K562 (cell line): ENCODE measurements at regions not wholly inside any gene's neighbourhood (a gene's known extent, or its start where the extent isn't known, plus 50 kb on each side); places are given as distances from the start of the nearest gene placed in this dataset.
A peak's percentile ranks its signal among the peaks of the same experiment; 100 is the strongest.

Experiments
- ATAC-seq: fragments of 200-7000 bp; cut with Tn5 transposase; 3 replicates; pipeline ENCODE4 v1.9.1; 2020; ENCODE audit warnings: moderate library complexity
- BruUV-seq: library from RNA; stranded (reverse); fragments of 400-500 nt; replicated peaks from 2 replicates; lab custom pipeline; 2021; lab: Mats Ljungman, UMichigan
- CTCF ChIA-PET: fragments of 300-600 bp; formaldehyde crosslinking; extraction: SDS; loops from one replicate; lab custom pipeline; 2021; ENCODE audit warnings: low intra/inter-chr PET ratio; lab: Yijun Ruan, JAX
- POLR2A ChIA-PET: fragments of 300-600, 350-650 bp; sonication (Branson Sonifier 250); formaldehyde crosslinking; extraction: SDS; loops from one replicate; lab custom pipeline; 2021; ENCODE audit warnings: antibody characterized with exemption, inconsistent platforms; lab: Yijun Ruan, JAX
- DNase-seq, 4 experiments: peaks; one replicate each; pipeline versions ENCODE4 v3.0.0 to v3.0.0-alpha.2; 2011 to 2018; ENCODE audit warnings: low spot score in 3 of 4, mixed read lengths in 3 of 4; ENCODE audit errors: extremely low read depth in 1 of 4
- FAIRE-seq: peaks from 2 replicates; lab custom pipeline; 2011; peaks lifted over from hg19 to GRCh38; lab: Jason Lieb, UNC
- H2AFZ ChIP-seq: 2 replicates; pipeline ENCODE4 v1.6.0; 2011; ENCODE audit warnings: low read depth, low read length, control low read depth, inconsistent platforms
- H3K27ac ChIP-seq: fragments of 200-600 bp; 3 replicates; pipeline ENCODE4 v1.8.0; 2011; ENCODE audit warnings: low read depth, mild to moderate bottlenecking, control low read depth, inconsistent platforms, low read length, moderate library complexity, mixed read lengths; ENCODE audit errors: extremely low read depth
- H3K27me3 ChIP-seq, 2 experiments: fragments of 300-600 bp in 1 of 2; 2 replicates in 1 of 2; 3 replicates in 1 of 2; pipeline versions ENCODE4 v1.6.0 to v1.8.0; 2011; ENCODE audit warnings: inconsistent platforms in 2 of 2, low read length in 2 of 2, mild to moderate bottlenecking in 1 of 2, mixed read lengths in 1 of 2, moderate library complexity in 1 of 2; ENCODE audit not compliant: control insufficient read depth in 2 of 2, insufficient read depth in 2 of 2
- H3K36me3 ChIP-seq: fragments of 300-600 bp; 3 replicates; pipeline ENCODE4 v1.8.0; 2011; ENCODE audit warnings: mild to moderate bottlenecking, low read length, inconsistent platforms; ENCODE audit not compliant: control insufficient read depth, insufficient read depth
- H3K4me1 ChIP-seq, 2 experiments: fragments of 200-600 bp in 1 of 2; replicated peaks in 1 of 2; 2 replicates in 1 of 2; 3 replicates in 1 of 2; pipeline versions ENCODE4 v1.5.1 to v1.8.0; 2011; ENCODE audit warnings: inconsistent platforms in 2 of 2, low read length in 2 of 2, mild to moderate bottlenecking in 1 of 2, mixed read lengths in 1 of 2, moderate library complexity in 1 of 2; ENCODE audit not compliant: control insufficient read depth in 2 of 2, insufficient read depth in 2 of 2
- H3K4me2 ChIP-seq: 2 replicates; pipeline ENCODE4 v1.6.1; 2011; ENCODE audit warnings: low read length, control low read depth, inconsistent platforms, mixed read lengths; ENCODE audit not compliant: insufficient read depth
- H3K4me3 ChIP-seq: fragments of 200-600 bp; sonication (generic), shearing (Covaris generic); 2 replicates; pipeline ENCODE4 v1.5.1; 2016; ENCODE audit warnings: control low read depth, inconsistent platforms
- H3K79me2 ChIP-seq: fragments of 200-600 bp; 3 replicates; pipeline ENCODE4 v1.8.0; 2011; ENCODE audit warnings: low read length, inconsistent platforms; ENCODE audit not compliant: control insufficient read depth, insufficient read depth
- H3K9ac ChIP-seq, 2 experiments: 2 replicates each; pipeline versions ENCODE4 v1.6.0 to v1.6.1; 2011; ENCODE audit warnings: low read depth in 2 of 2, low read length in 2 of 2, control low read depth in 1 of 2, inconsistent platforms in 1 of 2, mild to moderate bottlenecking in 1 of 2, mixed read lengths in 1 of 2; ENCODE audit not compliant: insufficient read depth in 1 of 2
- H3K9me1 ChIP-seq: one replicate; pipeline ENCODE4 v1.6.0; 2011; ENCODE audit warnings: inconsistent platforms, mild to moderate bottlenecking, low read length, moderate library complexity; ENCODE audit not compliant: control insufficient read depth, insufficient read depth
- H3K9me3 ChIP-seq: replicated peaks from 2 replicates; pipeline ENCODE4 v1.5.1; 2011; ENCODE audit warnings: low read depth, low read length, inconsistent platforms; ENCODE audit not compliant: control insufficient read depth, insufficient read depth
- H4K20me1 ChIP-seq: replicated peaks from 2 replicates; pipeline ENCODE4 v1.6.1; 2011; ENCODE audit warnings: low read length, inconsistent platforms, mixed read lengths; ENCODE audit not compliant: control insufficient read depth, insufficient read depth
- ARID1B ChIP-seq: fragments of 450-650 bp; IDR thresholded peaks from 2 replicates; pipeline ENCODE4 v1.6.1; 2016; ENCODE audit warnings: antibody characterized with exemption, mild to moderate bottlenecking, inconsistent platforms
- CBX1 ChIP-seq: sonication (generic); IDR thresholded peaks from 2 replicates; pipeline ENCODE4 v1.6.1; 2016; ENCODE audit warnings: antibody characterized with exemption, low read depth, mild to moderate bottlenecking
- CREBBP ChIP-seq: IDR thresholded peaks from one replicate; pipeline ENCODE4 v1.6.1; 2012; ENCODE audit warnings: low read depth, mild to moderate bottlenecking, control low read depth, inconsistent platforms, low read length
- NCOA1 ChIP-seq: fragments of 450-650 bp; IDR thresholded peaks from 2 replicates; pipeline ENCODE4 v1.6.1; 2016; ENCODE audit warnings: low read depth
- NCOR1 ChIP-seq: fragments of 450-650 bp; IDR thresholded peaks from 2 replicates; pipeline ENCODE4 v1.6.1; 2016; ENCODE audit warnings: mild to moderate bottlenecking, moderate library complexity
- NFE2L1 ChIP-seq: fragments of 450-650 bp; IDR thresholded peaks from 2 replicates; pipeline ENCODE4 v1.6.1; 2016; ENCODE audit warnings: missing genetic modification characterization, low read depth, mild to moderate bottlenecking, missing compliant biosample characterization, moderate library complexity, borderline replicate concordance
- PBX2 ChIP-seq, 2 experiments: IDR thresholded peaks in 1 of 2; conservative IDR thresholded peaks in 1 of 2; 2 replicates each; pipeline ENCODE4 v1.6.1; 2016; ENCODE audit warnings: low read depth in 2 of 2, mild to moderate bottlenecking in 1 of 2, missing compliant biosample characterization in 1 of 2, missing genetic modification characterization in 1 of 2, moderate library complexity in 1 of 2
- PREB ChIP-seq: sonication (generic); formaldehyde crosslinking; IDR thresholded peaks from 2 replicates; pipeline ENCODE4 v1.8.1; 2023; ENCODE audit warnings: mild to moderate bottlenecking, missing genetic modification reagents
- ZBTB17 ChIP-seq: fragments of 450-650 bp; formaldehyde crosslinking; IDR thresholded peaks from 2 replicates; pipeline ENCODE4 v1.4.0; 2020; ENCODE audit warnings: mild to moderate bottlenecking
- ZNF134 ChIP-seq: fragments of 250-450 bp; sonication (Bioruptor Pico); conservative IDR thresholded peaks from 2 replicates; pipeline ENCODE4 v1.4.0; 2020
- ZNF212 ChIP-seq: fragments of 450-650 bp; formaldehyde crosslinking; IDR thresholded peaks from 2 replicates; pipeline ENCODE4 v1.4.0; 2020; ENCODE audit warnings: mild to moderate bottlenecking
- ZNF384 ChIP-seq: IDR thresholded peaks from 2 replicates; pipeline ENCODE4 v1.6.1; 2012; ENCODE audit warnings: low read depth, low read length, improper control_type of control experiment
- ZNF408 ChIP-seq: fragments of 250-450 bp; sonication (Bioruptor Pico); IDR thresholded peaks from 2 replicates; pipeline ENCODE4 v1.4.0; 2020; ENCODE audit warnings: low read depth, mild to moderate bottlenecking, moderate library complexity
- ZNF445 ChIP-seq: fragments of 250-450 bp; sonication (Bioruptor Pico); IDR thresholded peaks from 2 replicates; pipeline ENCODE4 v1.4.0; 2020; ENCODE audit warnings: low read depth, mild to moderate bottlenecking, moderate library complexity
- ZNF76 ChIP-seq: fragments of 250-450 bp; sonication (Bioruptor Pico); IDR thresholded peaks from 2 replicates; pipeline ENCODE4 v1.4.0; 2020; ENCODE audit warnings: mild to moderate bottlenecking, moderate library complexity, borderline replicate concordance
- ZNF830 ChIP-seq: fragments of 250-450 bp; sonication (Bioruptor Pico); IDR thresholded peaks from 2 replicates; pipeline ENCODE4 v1.5.0; 2021; ENCODE audit warnings: mild to moderate bottlenecking
- WGBS: fragments of 100-300 bp; shearing (Covaris generic); methylation state at CpG from one replicate; pipeline ENCODE4 v1.1.6; 2016; ENCODE audit warnings: low coverage, mixed read lengths; ENCODE audit not compliant: insufficient coverage; ENCODE audit errors: missing lambda C conversion rate; 5-methylcytosine and 5-hydroxymethylcytosine counted together
- in situ Hi-C: fragments of 300-500 bp; cut with MboI; formaldehyde crosslinking; loops from 4 replicates; pipeline ENCODE4 v1.15.0; 2018; ENCODE audit warnings: inconsistent platforms, mixed read lengths
- intact Hi-C: fragments of 100-400 bp; cut with micrococcal nuclease; formaldehyde crosslinking; loops from 2 replicates; pipeline ENCODE4 v1.14.2; 2022
- TF ChIP-seq, protein P1 (sequence below), 2 experiments: fragments of 450-650 bp in 1 of 2; sonication (generic) in 1 of 2; formaldehyde crosslinking in 1 of 2; IDR thresholded peaks in 1 of 2; conservative IDR thresholded peaks in 1 of 2; 2 replicates each; pipeline versions ENCODE4 v1.6.1 to v1.8.1; 2016 to 2023; ENCODE audit warnings: mild to moderate bottlenecking in 2 of 2, moderate library complexity in 2 of 2, inconsistent platforms in 1 of 2, missing genetic modification reagents in 1 of 2

GRCh38 chr4:153954654-153955053, 165.8 kb upstream of the SFRP2 start:
- in situ Hi-C loops, result no loop called here
- no peak for FAIRE-seq
- BruUV-seq, result no TSS peak
- TF ChIP-seq ZNF408, result no peak
- TF ChIP-seq NFE2L1 (tag), result no peak
- TF ChIP-seq PBX2 (CRISPR knock-in tag; IDR thresholded peaks at IDR 0.05; ENCODE audit: low read depth), result no peak
- TF ChIP-seq PBX2 (tag; conservative IDR thresholded peaks at IDR 0.05; ENCODE audit: low read depth), result no peak
- no peak for TF ChIP-seq ZNF445 (CRISPR knock-in tag)
- TF ChIP-seq, protein P1, sequence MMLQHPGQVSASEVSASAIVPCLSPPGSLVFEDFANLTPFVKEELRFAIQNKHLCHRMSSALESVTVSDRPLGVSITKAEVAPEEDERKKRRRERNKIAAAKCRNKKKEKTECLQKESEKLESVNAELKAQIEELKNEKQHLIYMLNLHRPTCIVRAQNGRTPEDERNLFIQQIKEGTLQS (IDR thresholded peaks at IDR 0.05), result no peak
- TF ChIP-seq, protein P1 (CRISPR knock-in tag; conservative IDR thresholded peaks at IDR 0.05), result no peak
- no peak for TF ChIP-seq ZNF76
- no peak for TF ChIP-seq NCOA1
- no peak for TF ChIP-seq PREB (CRISPR knock-in tag)
- TF ChIP-seq ZNF212 (CRISPR knock-in tag), result no peak
- peak; percentile 68 for TF ChIP-seq ARID1B
- no peak for TF ChIP-seq ZBTB17 (CRISPR knock-in tag)
- TF ChIP-seq ZNF384, result no peak
- TF ChIP-seq ZNF134 (CRISPR knock-in tag), result no peak
- TF ChIP-seq CREBBP, result no peak
- TF ChIP-seq CBX1, result no peak
- no peak for TF ChIP-seq ZNF830 (CRISPR knock-in tag)
- TF ChIP-seq NCOR1, result peak; percentile 45; the same call in 1 of the 2 replicates

More at GRCh38 chr4:153954654-153955053, 165.8 kb upstream of the SFRP2 start:
- no peak overlapping the region for H3K4me3 ChIP-seq
- H3K27me3 ChIP-seq, result no peaks in the 10 kb centered on the region
- no peaks in the 10 kb centered on the region for H3K9me3 ChIP-seq
- H3K4me2 ChIP-seq, result no peak overlapping the region
- no peaks in the 10 kb centered on the region for H4K20me1 ChIP-seq
- H3K9me1 ChIP-seq, result no peaks in the 10 kb centered on the region
- CTCF ChIA-PET, result no interaction called here
- H3K27ac ChIP-seq, result no peak overlapping the region
- POLR2A ChIA-PET, result no interaction called here
- DNase-seq (peak in 1 of 4 experiments; percentile 12), ATAC-seq (no peak)
- H3K36me3 ChIP-seq, result no peaks in the 10 kb centered on the region
- no peak overlapping the region for H3K9ac ChIP-seq
- no peaks in the 10 kb centered on the region for H3K79me2 ChIP-seq
- 0% methylated on average over 3 of the region's 3 CpGs for WGBS
- intact Hi-C loops, result no loop called here
- no peak overlapping the region for H2AFZ ChIP-seq
- peaks cover 0 to 6% of the 10 kb centered on the region in 2 experiments; a peak in 2 of 5 replicates for H3K4me1 ChIP-seq
